ENCODE measurements at regions not wholly inside any gene's neighbourhood (a gene's known extent, or its start where the extent isn't known, plus 50 kb on each side); places are given as distances from the start of the nearest gene placed in this dataset.
A peak's percentile ranks its signal among the peaks of the same experiment; 100 is the strongest.

- no peak overlapping the region for H3K27ac ChIP-seq (ENCODE audit: low read length)
- no peaks in the 10 kb centered on the region for H3K79me2 ChIP-seq (ENCODE audit: insufficient read depth, low read length)
- no peaks in the 10 kb centered on the region for H4K20me1 ChIP-seq (ENCODE audit: insufficient read depth, low read length)
- peak; percentile 21 for DNase-seq
- no peak overlapping the region for H3K4me2 ChIP-seq (ENCODE audit: insufficient read depth, low read length)
- no peaks in the 10 kb centered on the region for H3K36me3 ChIP-seq (ENCODE audit: insufficient read depth, low read length)
- no peaks in the 10 kb centered on the region for H3K27me3 ChIP-seq (ENCODE audit: insufficient read depth, low read length, poor library complexity)
- H3K9me3 ChIP-seq (ENCODE audit: insufficient read depth, low read length, severe bottlenecking) = no peaks in the 10 kb centered on the region
- no peak overlapping the region for H3K4me3 ChIP-seq (ENCODE audit: low read depth in 1 of 2, low read length in 2 of 2)
- H3K4me1 ChIP-seq (ENCODE audit: insufficient read depth, low read length) = no peaks in the 10 kb centered on the region
- peak; percentile 61; the same call in 1 of the 3 replicates for ATAC-seq (ENCODE audit: insufficient read depth, low read depth)
- peak; percentile 77 for TF ChIP-seq CTCF (IDR thresholded peaks at IDR 0.05; ENCODE audit: borderline replicate concordance, extremely low read depth, low read length, poor library complexity, severe bottlenecking)
- no peak for TF ChIP-seq EZH2 (IDR thresholded peaks at IDR 0.05; ENCODE audit: borderline replicate concordance, low read depth, low read length, severe bottlenecking)
- H2AFZ ChIP-seq (ENCODE audit: low read depth, low read length) = no peak overlapping the region
- no peak overlapping the region for H3K9ac ChIP-seq (ENCODE audit: low read depth, low read length)
Observed at GRCh38 chr14:81710232-81710845, 176.7 kb upstream of the SEL1L start.

- Histone ChIP-seq H4K20me1 (ENCODE audit: insufficient read depth, low read length) (no peaks in the 10 kb centered on the region), H3K27me3 (ENCODE audit: insufficient read depth, low read length, poor library complexity) (peaks cover 4% of the 10 kb centered on the region), H3K4me1 (ENCODE audit: insufficient read depth, low read length) (no peaks in the 10 kb centered on the region), H3K79me2 (ENCODE audit: insufficient read depth, low read length) (no peaks in the 10 kb centered on the region), H3K4me2 (ENCODE audit: insufficient read depth, low read length) (no peak overlapping the region), H3K9me3 (ENCODE audit: insufficient read depth, low read length, severe bottlenecking) (no peaks in the 10 kb centered on the region), H3K9ac (ENCODE audit: low read depth, low read length) (no peak overlapping the region), H3K27ac (ENCODE audit: low read length) (no peak overlapping the region), H3K4me3 (ENCODE audit: low read depth in 1 of 2, low read length in 2 of 2) (no peak overlapping the region), H2AFZ (ENCODE audit: low read depth, low read length) (no peak overlapping the region), H3K36me3 (ENCODE audit: insufficient read depth, low read length) (no peaks in the 10 kb centered on the region)
- TF ChIP-seq EZH2 (IDR thresholded peaks at IDR 0.05; ENCODE audit: borderline replicate concordance, low read depth, low read length, severe bottlenecking) (no peak), CTCF (IDR thresholded peaks at IDR 0.05; ENCODE audit: borderline replicate concordance, extremely low read depth, low read length, poor library complexity, severe bottlenecking) (no peak)
- ATAC-seq (ENCODE audit: insufficient read depth, low read depth) (no peak), DNase-seq (no peak)
Observed at GRCh38 chr14:81715731-81716130, 182.1 kb upstream of the SEL1L start.

- H3K9me3 ChIP-seq (ENCODE audit: insufficient read depth, low read length, severe bottlenecking) = no peaks in the 10 kb centered on the region
- peaks cover 4% of the 10 kb centered on the region for H3K27me3 ChIP-seq (ENCODE audit: insufficient read depth, low read length, poor library complexity)
- DNase-seq (no peak), ATAC-seq (ENCODE audit: insufficient read depth, low read depth) (no peak)
- no peaks in the 10 kb centered on the region for H3K4me1 ChIP-seq (ENCODE audit: insufficient read depth, low read length)
- TF ChIP-seq CTCF (IDR thresholded peaks at IDR 0.05; ENCODE audit: borderline replicate concordance, extremely low read depth, low read length, poor library complexity, severe bottlenecking) (no peak), EZH2 (IDR thresholded peaks at IDR 0.05; ENCODE audit: borderline replicate concordance, low read depth, low read length, severe bottlenecking) (no peak)
- H3K79me2 ChIP-seq (ENCODE audit: insufficient read depth, low read length) = no peaks in the 10 kb centered on the region
- H3K9ac ChIP-seq (ENCODE audit: low read depth, low read length) = no peak overlapping the region
- H2AFZ ChIP-seq (ENCODE audit: low read depth, low read length) = no peak overlapping the region
- H3K27ac ChIP-seq (ENCODE audit: low read length) = no peak overlapping the region
- no peak overlapping the region for H3K4me3 ChIP-seq (ENCODE audit: low read depth in 1 of 2, low read length in 2 of 2)
- no peaks in the 10 kb centered on the region for H4K20me1 ChIP-seq (ENCODE audit: insufficient read depth, low read length)
- H3K36me3 ChIP-seq (ENCODE audit: insufficient read depth, low read length) = no peaks in the 10 kb centered on the region
- H3K4me2 ChIP-seq (ENCODE audit: insufficient read depth, low read length) = no peak overlapping the region
Observed at GRCh38 chr14:81716953-81717352, 183.3 kb upstream of the SEL1L start.

Data from DND-41 (cell line).